H1 (cell line): ENCODE measurements at regions not wholly inside any gene's neighbourhood (a gene's known extent, or its start where the extent isn't known, plus 50 kb on each side); places are given as distances from the start of the nearest gene placed in this dataset.

Experiments used
- CTCF ChIA-PET: fragments of 300-600 bp; sonication (Branson Sonifier 250); formaldehyde crosslinking; loops from one replicate; lab custom pipeline; 2021; ENCODE audit not compliant: partially characterized antibody; lab: Charles Lee
- POLR2A ChIA-PET: fragments of 300-600 bp; sonication (Branson Sonifier 250); formaldehyde crosslinking; loops from one replicate; lab custom pipeline; 2021; ENCODE audit warnings: inconsistent platforms; ENCODE audit not compliant: partially characterized antibody; lab: Charles Lee
- DNase-seq, 2 experiments: peaks; one replicate each; pipeline versions ENCODE4 v3.0.0 to v3.0.0-alpha.2; 2010 to 2022; ENCODE audit warnings: low spot score in 2 of 2, low read depth in 1 of 2, mixed read lengths in 1 of 2
- FAIRE-seq: peaks from 2 replicates; lab custom pipeline; 2011; peaks lifted over from hg19 to GRCh38; lab: Jason Lieb, UNC
- H2AFZ ChIP-seq: 2 replicates; pipeline ENCODE4 v1.8.1; 2012; ENCODE audit warnings: low read length, inconsistent platforms
- H2AK5ac ChIP-seq: 2 replicates; pipeline ENCODE4 v1.6.1; 2013; ENCODE audit warnings: low read depth, low read length
- H2BK120ac ChIP-seq: replicated peaks from 2 replicates; pipeline ENCODE3; 2013; ENCODE audit warnings: low read depth, low read length, inconsistent platforms
- H2BK12ac ChIP-seq: 2 replicates; pipeline ENCODE4 v1.6.1; 2013; ENCODE audit warnings: low read depth, low read length
- H2BK15ac ChIP-seq: 2 replicates; pipeline ENCODE4 v1.6.1; 2013; ENCODE audit warnings: low read length
- H2BK20ac ChIP-seq: 2 replicates; pipeline ENCODE4 v1.6.1; 2013; ENCODE audit warnings: low read length
- H2BK5ac ChIP-seq: 2 replicates; pipeline ENCODE4 v1.6.1; 2013; ENCODE audit warnings: low read depth, low read length
- H3K14ac ChIP-seq: 2 replicates; pipeline ENCODE4 v1.6.1; 2013; ENCODE audit warnings: inconsistent platforms; ENCODE audit not compliant: insufficient read length
- H3K18ac ChIP-seq: 2 replicates; pipeline ENCODE4 v1.6.1; 2013; ENCODE audit warnings: low read length; ENCODE audit errors: extremely low read depth
- H3K23ac ChIP-seq: 2 replicates; pipeline ENCODE4 v1.6.1; 2013; ENCODE audit warnings: inconsistent platforms; ENCODE audit not compliant: insufficient read length
- H3K23me2 ChIP-seq: 2 replicates; pipeline ENCODE4 v1.6.1; 2013; ENCODE audit warnings: low read depth, low read length
- H3K27ac ChIP-seq: 2 replicates; pipeline ENCODE4 v1.6.1; 2011; ENCODE audit warnings: low read depth, low read length, inconsistent platforms
- H3K27me3 ChIP-seq, 4 experiments: replicated peaks in 1 of 4; 1 replicate in 1 of 4; 2 replicates in 3 of 4; pipeline versions ENCODE4 v1.6.1 to v1.8.1; 2011 to 2013; ENCODE audit warnings: low read length in 3 of 4, mild to moderate bottlenecking in 3 of 4, inconsistent platforms in 2 of 4, mixed read lengths in 2 of 4, moderate library complexity in 1 of 4; ENCODE audit not compliant: control insufficient read depth in 3 of 4, insufficient read depth in 3 of 4; ENCODE audit errors: extremely low read depth in 1 of 4
- H3K36me3 ChIP-seq, 4 experiments: 2 replicates each; pipeline versions ENCODE4 v1.6.1 to v1.8.1; 2011 to 2013; ENCODE audit warnings: mild to moderate bottlenecking in 4 of 4, low read length in 3 of 4, moderate library complexity in 2 of 4, control low read depth in 1 of 4, inconsistent platforms in 1 of 4; ENCODE audit not compliant: insufficient read depth in 4 of 4, control insufficient read depth in 2 of 4
- H3K4ac ChIP-seq: replicated peaks from 2 replicates; pipeline ENCODE3; 2013; ENCODE audit warnings: low read length, low read depth, mixed read lengths, inconsistent platforms; ENCODE audit not compliant: insufficient read length
- H3K4me1 ChIP-seq, 4 experiments: replicated peaks in 1 of 4; 1 replicate in 1 of 4; 2 replicates in 3 of 4; pipeline versions ENCODE4 v1.6.1 to v1.8.1; 2011 to 2013; ENCODE audit warnings: low read length in 3 of 4, inconsistent platforms in 2 of 4, mixed read lengths in 1 of 4; ENCODE audit not compliant: insufficient read depth in 4 of 4, control insufficient read depth in 3 of 4
- H3K4me2 ChIP-seq, 2 experiments: 2 replicates each; pipeline versions ENCODE4 v1.6.1 to v1.8.1; 2011 to 2013; ENCODE audit warnings: low read depth in 2 of 2, low read length in 2 of 2, control low read depth in 1 of 2, inconsistent platforms in 1 of 2, mild to moderate bottlenecking in 1 of 2; ENCODE audit not compliant: insufficient read depth in 1 of 2
- H3K4me3 ChIP-seq, 4 experiments: fragments of 200-600, 300-600 bp in 1 of 4; sonication (generic), shearing (Covaris generic), sonication (Bioruptor Twin) in 1 of 4; 2 replicates each; pipeline versions ENCODE4 v1.5.1 to v1.8.1; 2011 to 2016; ENCODE audit warnings: low read length in 4 of 4, low read depth in 3 of 4, control low read depth in 2 of 4, inconsistent platforms in 2 of 4, mild to moderate bottlenecking in 2 of 4, mixed read lengths in 1 of 4, moderate library complexity in 1 of 4; ENCODE audit not compliant: insufficient read depth in 2 of 4; ENCODE audit errors: extremely low read depth in 1 of 4
- H3K56ac ChIP-seq: replicated peaks from 2 replicates; pipeline ENCODE3; 2013; ENCODE audit warnings: low read depth, mild to moderate bottlenecking, mixed read lengths, low read length, inconsistent platforms; ENCODE audit not compliant: insufficient read length
- H3K79me1 ChIP-seq: 2 replicates; pipeline ENCODE4 v1.6.1; 2013; ENCODE audit warnings: low read depth, low read length, control low read depth
- H3K79me2 ChIP-seq, 2 experiments: 2 replicates each; pipeline versions ENCODE4 v1.6.1 to v1.8.1; 2012 to 2013; ENCODE audit warnings: low read length in 2 of 2, mild to moderate bottlenecking in 2 of 2, inconsistent platforms in 1 of 2; ENCODE audit not compliant: insufficient read depth in 2 of 2, control insufficient read depth in 1 of 2
- H3K9ac ChIP-seq, 4 experiments: replicated peaks in 1 of 4; 1 replicate in 1 of 4; 2 replicates in 3 of 4; pipeline versions ENCODE4 v1.6.1 to v1.8.1; 2011 to 2013; ENCODE audit warnings: low read depth in 3 of 4, low read length in 3 of 4, control low read depth in 2 of 4, mild to moderate bottlenecking in 2 of 4, moderate library complexity in 2 of 4, inconsistent platforms in 1 of 4; ENCODE audit errors: extremely low read depth in 1 of 4
- H3K9me3 ChIP-seq, 2 experiments: 2 replicates each; pipeline versions ENCODE4 v1.6.1 to v1.8.1; 2012 to 2013; ENCODE audit warnings: mild to moderate bottlenecking in 2 of 2, moderate library complexity in 2 of 2, control low read depth in 1 of 2, inconsistent platforms in 1 of 2, low read depth in 1 of 2, low read length in 1 of 2, mixed read lengths in 1 of 2; ENCODE audit not compliant: insufficient read depth in 2 of 2
- H4K20me1 ChIP-seq, 2 experiments: replicated peaks in 1 of 2; 2 replicates each; pipeline versions ENCODE3 to v1.8.1; 2011 to 2013; ENCODE audit warnings: inconsistent platforms in 2 of 2, low read length in 2 of 2, mild to moderate bottlenecking in 1 of 2; ENCODE audit not compliant: insufficient read depth in 2 of 2, control insufficient read depth in 1 of 2
- H4K5ac ChIP-seq: 2 replicates; pipeline ENCODE4 v1.6.1; 2013; ENCODE audit warnings: low read length, low read depth, mixed read lengths, inconsistent platforms; ENCODE audit not compliant: insufficient read length
- H4K8ac ChIP-seq: 2 replicates; pipeline ENCODE4 v1.8.0; 2013; ENCODE audit warnings: mild to moderate bottlenecking, moderate library complexity, low read length, inconsistent platforms; ENCODE audit not compliant: insufficient read depth; ENCODE audit errors: extremely low read depth
- H4K91ac ChIP-seq: replicated peaks from 2 replicates; pipeline ENCODE3; 2013; ENCODE audit warnings: low read length, mixed read lengths, inconsistent platforms; ENCODE audit not compliant: insufficient read length
- RAD21 ChIP-seq, 2 experiments: IDR thresholded peaks in 1 of 2; conservative IDR thresholded peaks in 1 of 2; 2 replicates each; pipeline ENCODE4 v1.6.1; 2011; ENCODE audit warnings: low read depth in 2 of 2, low read length in 2 of 2, improper control_type of control experiment in 1 of 2, inconsistent platforms in 1 of 2, mild to moderate bottlenecking in 1 of 2, moderate library complexity in 1 of 2
- SIN3A ChIP-seq, 2 experiments: IDR thresholded peaks in 1 of 2; conservative IDR thresholded peaks in 1 of 2; 2 replicates each; pipeline ENCODE4 v1.6.1; 2011 to 2012; ENCODE audit warnings: low read length in 2 of 2, improper control_type of control experiment in 1 of 2, low read depth in 1 of 2, mild to moderate bottlenecking in 1 of 2
- YY1 ChIP-seq: IDR thresholded peaks from 2 replicates; pipeline ENCODE4 v1.6.1; 2011; ENCODE audit warnings: low read depth, mild to moderate bottlenecking, low read length
- ZNF274 ChIP-seq: IDR thresholded peaks from 2 replicates; pipeline ENCODE4 v1.7.0; 2012; ENCODE audit warnings: low read length, borderline replicate concordance; ENCODE audit errors: extremely low read depth
- WGBS, 2 experiments: shearing (Covaris generic) in 1 of 2; methylation state at CpG; one replicate each; pipeline versions ENCODE4 v1.1.6 to v1.1.7; 2013 to 2015; ENCODE audit warnings: low lambda C conversion rate in 2 of 2, mixed read lengths in 2 of 2, inconsistent platforms in 1 of 2, low coverage in 1 of 2, missing lambda C conversion rate in 1 of 2; ENCODE audit not compliant: insufficient replicate concordance in 2 of 2, insufficient coverage in 1 of 2, insufficient read length in 1 of 2; ENCODE audit errors: extremely low coverage in 1 of 2, missing lambda C conversion rate in 1 of 2; 5-methylcytosine and 5-hydroxymethylcytosine counted together
- TF ChIP-seq, protein P1 (sequence below): IDR thresholded peaks from 2 replicates; pipeline ENCODE4 v1.6.1; 2012; ENCODE audit warnings: inconsistent platforms

DNA sequence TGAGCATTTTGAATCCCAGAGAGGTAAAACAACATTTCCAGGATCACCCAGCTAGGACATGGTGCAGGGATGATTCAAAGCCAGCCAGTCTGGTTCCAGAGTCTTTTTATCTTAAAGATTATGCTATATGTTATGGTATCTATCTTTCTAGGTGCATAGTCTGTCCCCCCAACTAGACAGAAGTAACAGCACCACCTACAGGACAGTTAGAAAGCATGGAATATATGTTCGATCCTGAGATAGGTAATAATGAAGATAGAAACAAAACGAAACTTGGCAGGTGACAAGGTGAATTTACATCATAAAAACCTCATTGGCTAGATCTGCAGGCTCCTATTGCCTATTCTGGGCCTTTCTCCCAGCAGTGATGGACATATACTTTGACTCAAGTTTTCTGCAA lies 723.2 kb downstream of the SMARCA1 start:
- Histone ChIP-seq H3K23ac (no peak overlapping the region), H2BK5ac (no peak overlapping the region), H2AFZ (no peak overlapping the region), H4K91ac (no peak overlapping the region), H3K27ac (no peak overlapping the region), H3K27me3 (no peaks in the 10 kb centered on the region), H4K20me1 (no peaks in the 10 kb centered on the region), H3K4me3 (no peak overlapping the region), H3K4me1 (no peaks in the 10 kb centered on the region), H2BK20ac (no peak overlapping the region), H3K9ac (no peak overlapping the region), H2BK15ac (no peak overlapping the region), H3K14ac (no peak overlapping the region), H3K79me1 (no peaks in the 10 kb centered on the region), H3K4me2 (no peak overlapping the region), H3K56ac (no peak overlapping the region), H3K9me3 (no peaks in the 10 kb centered on the region), H2AK5ac (no peak overlapping the region), H4K5ac (no peak overlapping the region), H3K4ac (no peak overlapping the region), H3K36me3 (no peaks in the 10 kb centered on the region), H4K8ac (no peak overlapping the region), H3K18ac (no peak overlapping the region), H2BK120ac (no peak overlapping the region), H3K79me2 (no peaks in the 10 kb centered on the region), H2BK12ac (no peak overlapping the region), H3K23me2 (no peaks in the 10 kb centered on the region)
- POLR2A ChIA-PET, result no interaction called here
- peak; percentile 36 for FAIRE-seq
- DNase-seq, result no peak
- CTCF ChIA-PET, result interaction anchor here (0.7 to 3.2 kb wide), 4 partner anchors 8 to 314 kb away, joined by 3 to 20 read pairs (median 4); no protein-coding TSS in a partner anchor
- 65% methylated on average over 2 of the region's 2 CpGs; no CpG with 5 or more reads in 1 of the 2 experiments for WGBS, 2 experiments
- no peak for TF ChIP-seq SIN3A (conservative IDR thresholded peaks at IDR 0.05 in 1 of 2, IDR thresholded peaks at IDR 0.05 in 1 of 2; ENCODE audit: low read depth in 1 of 2, low read length in 2 of 2)
- no peak for TF ChIP-seq ZNF274
- TF ChIP-seq, protein P1, sequence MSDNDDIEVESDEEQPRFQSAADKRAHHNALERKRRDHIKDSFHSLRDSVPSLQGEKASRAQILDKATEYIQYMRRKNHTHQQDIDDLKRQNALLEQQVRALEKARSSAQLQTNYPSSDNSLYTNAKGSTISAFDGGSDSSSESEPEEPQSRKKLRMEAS, result no peak
- no peak for TF ChIP-seq YY1
- peak; percentile 52 to 58 for TF ChIP-seq RAD21 (IDR thresholded peaks at IDR 0.05 in 1 of 2, conservative IDR thresholded peaks at IDR 0.05 in 1 of 2; ENCODE audit: low read depth in 2 of 2, low read length in 2 of 2)
